ENCODE measurements at regions not wholly inside any gene's neighbourhood (a gene's known extent, or its start where the extent isn't known, plus 50 kb on each side); places are given as distances from the start of the nearest gene placed in this dataset.

DNA sequence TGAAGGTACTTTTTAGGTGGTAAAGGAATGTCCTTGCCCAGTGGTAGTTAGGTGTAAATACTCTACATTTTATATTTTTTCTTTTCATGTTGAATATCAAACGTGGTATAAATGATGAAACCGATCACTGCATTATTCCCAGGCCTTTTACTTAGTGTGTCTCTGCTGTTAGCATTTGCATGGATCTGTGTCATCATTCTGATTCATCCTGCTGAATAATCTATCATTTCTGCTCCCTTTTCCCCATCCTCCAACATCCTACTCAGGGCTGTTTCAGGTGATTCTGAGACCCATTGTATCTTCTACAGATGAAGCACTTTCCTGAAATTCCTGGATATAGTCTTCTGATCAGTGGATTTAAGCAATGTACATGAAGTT, 61.0 kb upstream of the PTHLH start:
- TF ChIP-seq, protein P1, sequence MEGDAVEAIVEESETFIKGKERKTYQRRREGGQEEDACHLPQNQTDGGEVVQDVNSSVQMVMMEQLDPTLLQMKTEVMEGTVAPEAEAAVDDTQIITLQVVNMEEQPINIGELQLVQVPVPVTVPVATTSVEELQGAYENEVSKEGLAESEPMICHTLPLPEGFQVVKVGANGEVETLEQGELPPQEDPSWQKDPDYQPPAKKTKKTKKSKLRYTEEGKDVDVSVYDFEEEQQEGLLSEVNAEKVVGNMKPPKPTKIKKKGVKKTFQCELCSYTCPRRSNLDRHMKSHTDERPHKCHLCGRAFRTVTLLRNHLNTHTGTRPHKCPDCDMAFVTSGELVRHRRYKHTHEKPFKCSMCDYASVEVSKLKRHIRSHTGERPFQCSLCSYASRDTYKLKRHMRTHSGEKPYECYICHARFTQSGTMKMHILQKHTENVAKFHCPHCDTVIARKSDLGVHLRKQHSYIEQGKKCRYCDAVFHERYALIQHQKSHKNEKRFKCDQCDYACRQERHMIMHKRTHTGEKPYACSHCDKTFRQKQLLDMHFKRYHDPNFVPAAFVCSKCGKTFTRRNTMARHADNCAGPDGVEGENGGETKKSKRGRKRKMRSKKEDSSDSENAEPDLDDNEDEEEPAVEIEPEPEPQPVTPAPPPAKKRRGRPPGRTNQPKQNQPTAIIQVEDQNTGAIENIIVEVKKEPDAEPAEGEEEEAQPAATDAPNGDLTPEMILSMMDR (IDR thresholded peaks at IDR 0.05): no peak
- TF ChIP-seq POLR2A (IDR thresholded peaks at IDR 0.05): no peak

Measured in testis (tissue), 2 donors.